NCI-H774 (cell line): ENCODE measurements at regions not wholly inside any gene's neighbourhood (a gene's known extent, or its start where the extent isn't known, plus 50 kb on each side); places are given as distances from the start of the nearest gene placed in this dataset.

Experiments used
- DNase-seq: peaks from one replicate; lab custom pipeline; 2025; lab: John Stamatoyannopoulos, UW

DNA sequence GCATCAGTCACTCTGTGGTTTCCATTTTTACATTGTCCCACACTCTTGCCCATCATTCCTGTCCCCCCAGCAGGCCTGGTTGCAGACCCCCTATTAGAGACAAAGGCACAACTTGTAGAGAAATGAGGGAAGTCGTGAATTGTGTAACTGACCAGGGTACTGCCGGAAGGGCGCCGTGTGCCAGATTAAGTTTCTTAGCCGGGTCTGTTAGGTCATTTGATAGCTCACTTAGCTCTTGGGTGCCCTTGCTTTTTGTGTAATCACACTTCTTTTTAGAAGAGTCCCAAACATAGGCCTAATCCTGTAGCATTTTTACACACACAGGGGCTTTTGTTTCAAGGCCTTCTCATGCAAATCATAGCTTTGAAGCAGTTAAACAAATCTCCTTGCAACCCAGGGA is 87.2 kb downstream of the CTAGE1 start:
- DNase-seq, result no peak

DNA sequence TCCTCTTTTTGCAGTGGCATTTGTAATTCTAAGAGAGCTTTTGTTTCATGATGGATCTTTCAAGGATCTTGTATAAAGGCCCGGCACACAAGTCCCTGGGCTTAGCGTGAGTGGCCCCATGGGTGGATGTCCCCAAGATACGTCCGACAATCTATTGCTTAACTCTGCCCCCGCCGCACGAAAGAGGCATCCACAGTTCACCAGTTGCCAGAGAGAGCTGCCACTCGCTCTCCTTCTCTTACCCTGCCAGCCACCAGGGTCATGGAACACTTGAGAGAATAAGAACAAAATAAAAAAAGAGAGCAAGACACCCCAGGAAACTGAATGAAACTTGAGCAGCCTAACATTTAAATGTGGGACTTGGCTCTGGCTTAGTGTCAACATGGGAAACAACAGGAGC is 92.3 kb downstream of the CTAGE1 start:
- DNase-seq, result no peak

DNA sequence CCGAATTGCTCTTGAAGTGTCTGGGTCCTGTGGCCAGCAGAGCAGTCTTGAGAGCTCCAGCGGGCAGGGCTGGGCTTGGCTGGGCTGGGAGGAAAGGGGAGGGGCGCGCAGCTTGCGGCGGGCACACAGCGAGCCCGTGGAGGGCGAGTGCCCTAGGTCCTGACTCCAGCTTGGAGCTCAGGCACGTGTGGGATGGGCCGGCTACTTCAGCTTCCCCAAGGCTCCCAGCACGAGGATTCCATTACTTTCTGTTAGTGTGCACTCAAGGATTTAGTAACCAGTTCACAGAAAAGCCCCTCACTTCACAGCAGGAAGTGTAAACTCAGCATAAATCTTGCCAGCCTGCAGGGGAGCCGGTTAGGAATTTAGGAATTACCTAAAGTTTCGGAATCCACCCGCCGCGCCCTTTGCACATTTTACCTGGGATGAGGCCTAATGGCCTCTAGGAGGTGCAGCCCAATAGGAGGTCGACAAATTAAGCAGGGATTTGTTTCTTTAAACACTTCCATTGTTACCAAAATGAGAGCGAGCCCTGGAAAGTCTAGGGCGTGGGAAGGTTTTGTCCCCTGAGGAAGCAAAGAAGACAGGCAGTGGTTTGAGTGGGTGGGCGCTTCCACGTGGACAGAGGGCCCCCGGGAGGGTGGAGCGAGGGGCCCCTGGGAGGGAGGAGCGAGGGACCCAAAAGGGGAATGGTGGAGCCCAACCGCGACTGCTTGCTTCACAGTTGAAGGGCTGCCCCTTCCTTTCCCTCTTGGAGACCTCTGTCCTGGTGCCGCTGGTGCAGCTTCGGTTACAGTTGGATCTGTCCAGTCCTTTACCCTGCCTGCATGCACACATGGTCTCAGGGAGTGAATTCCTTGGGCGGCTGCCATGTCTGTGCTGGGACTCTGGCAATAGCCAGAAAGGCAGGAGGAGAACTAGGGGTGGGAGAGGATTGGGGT is 93.3 kb downstream of the CTAGE1 start:
- no peak for DNase-seq

DNA sequence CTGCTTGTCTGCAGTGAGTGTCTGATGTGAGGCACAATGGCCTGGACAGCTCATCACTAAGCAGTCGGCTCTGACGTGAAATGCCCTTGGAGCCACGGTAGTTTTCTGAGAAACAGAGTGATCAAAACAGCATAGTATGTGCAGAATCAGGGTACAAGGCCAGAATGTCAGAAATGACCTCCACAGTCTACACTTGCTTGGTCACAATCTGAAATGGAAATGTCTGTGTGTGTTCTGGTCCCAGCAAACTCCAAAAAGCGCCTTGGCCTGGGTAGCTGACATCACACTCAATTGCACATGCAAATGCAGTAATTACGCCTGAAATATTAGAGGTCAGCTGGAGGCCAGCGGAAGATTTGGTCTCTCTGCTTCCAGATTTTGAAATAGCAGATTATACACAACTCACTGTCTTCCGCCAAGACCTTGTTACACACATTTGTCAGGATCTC is 95.4 kb downstream of the CTAGE1 start:
- DNase-seq, result no peak

DNA sequence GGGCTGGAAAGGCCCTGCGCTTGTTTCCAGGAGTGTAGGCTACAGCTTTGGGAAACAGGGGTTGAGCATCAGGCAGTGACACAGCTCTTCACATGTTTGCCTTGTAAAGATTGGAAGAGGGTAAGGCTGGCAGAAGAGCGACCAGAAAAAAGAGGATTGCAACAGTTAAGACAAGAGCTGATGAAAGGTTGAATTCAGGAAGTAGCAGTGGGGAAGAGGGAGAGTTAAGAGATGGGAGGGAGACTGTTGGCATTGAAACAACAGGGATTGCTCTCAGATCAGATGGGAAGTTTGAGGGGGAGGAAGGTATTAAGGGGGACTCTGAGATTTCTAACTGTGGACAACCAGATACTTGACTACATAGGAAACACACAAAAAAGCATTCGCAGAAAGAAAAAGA is 96.9 kb downstream of the CTAGE1 start:
- no peak for DNase-seq

DNA sequence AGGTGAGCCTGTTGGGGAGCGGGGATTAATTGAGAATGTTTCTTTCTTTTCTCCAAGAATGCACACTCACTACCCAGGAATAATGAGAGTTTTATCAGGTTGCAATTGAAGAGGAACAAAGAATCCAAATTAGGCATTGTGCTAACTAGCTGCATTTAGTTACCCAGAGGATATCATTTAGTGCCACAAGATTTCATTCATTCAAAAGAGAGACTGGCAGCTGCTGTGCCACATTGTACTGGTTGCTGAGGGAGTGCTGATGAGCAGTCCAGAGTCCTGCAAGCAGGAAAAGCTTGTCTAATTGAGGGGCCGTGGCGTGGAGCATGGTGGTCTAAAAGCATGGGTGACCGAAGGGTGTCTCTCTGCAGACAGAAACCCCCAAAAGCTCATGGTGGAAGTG is 97.6 kb downstream of the CTAGE1 start:
- DNase-seq, result no peak

DNA sequence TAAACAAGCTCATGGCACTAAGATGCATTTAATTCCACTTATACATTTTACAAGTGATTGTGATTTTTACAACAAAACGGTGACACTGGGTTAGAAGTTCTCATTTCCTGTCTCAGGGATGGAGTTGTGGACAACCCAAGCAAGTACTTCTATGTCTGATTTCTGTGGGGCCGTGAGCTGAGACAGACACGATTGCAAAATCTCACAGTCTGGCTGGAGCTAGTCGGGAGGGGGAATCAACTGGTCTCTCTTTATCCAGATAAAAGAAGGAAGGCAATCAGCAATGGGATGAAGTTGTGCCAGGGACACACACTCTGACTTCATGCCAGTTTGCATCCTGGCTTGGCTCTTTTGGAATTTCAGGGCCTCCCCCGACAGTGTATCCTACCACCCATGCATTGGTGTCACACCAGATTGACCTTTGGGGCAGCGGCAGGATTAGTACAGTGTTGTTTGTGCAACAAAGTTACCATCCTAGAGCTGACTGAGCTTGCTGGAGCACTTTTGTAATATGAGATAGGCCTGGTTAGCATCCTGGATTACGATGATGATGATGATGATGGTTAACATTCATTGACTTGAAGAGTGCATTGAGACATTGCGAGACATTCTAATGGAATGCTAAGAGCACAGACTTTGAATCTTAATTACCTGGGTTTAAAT is 98.8 kb downstream of the CTAGE1 start:
- DNase-seq, result no peak

DNA sequence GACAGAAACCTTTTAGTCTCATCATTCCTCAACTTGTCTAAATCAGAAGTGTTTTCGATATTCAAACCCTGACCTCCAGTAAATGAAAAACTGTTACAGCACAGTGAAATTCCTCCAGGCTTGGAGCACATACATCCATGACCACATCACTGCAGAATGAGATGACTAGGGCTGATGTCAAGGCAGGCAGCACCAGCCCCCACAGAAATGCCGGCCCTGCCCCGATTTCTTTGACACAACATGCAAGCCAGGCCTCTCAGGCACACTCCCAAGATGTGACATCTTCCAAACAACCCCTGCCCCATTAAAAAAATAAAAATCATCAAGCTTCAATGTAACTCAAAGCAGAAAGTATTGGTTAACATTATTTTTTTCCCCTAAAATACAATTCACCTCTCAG is 103.3 kb downstream of the CTAGE1 start:
- DNase-seq, result no peak

DNA sequence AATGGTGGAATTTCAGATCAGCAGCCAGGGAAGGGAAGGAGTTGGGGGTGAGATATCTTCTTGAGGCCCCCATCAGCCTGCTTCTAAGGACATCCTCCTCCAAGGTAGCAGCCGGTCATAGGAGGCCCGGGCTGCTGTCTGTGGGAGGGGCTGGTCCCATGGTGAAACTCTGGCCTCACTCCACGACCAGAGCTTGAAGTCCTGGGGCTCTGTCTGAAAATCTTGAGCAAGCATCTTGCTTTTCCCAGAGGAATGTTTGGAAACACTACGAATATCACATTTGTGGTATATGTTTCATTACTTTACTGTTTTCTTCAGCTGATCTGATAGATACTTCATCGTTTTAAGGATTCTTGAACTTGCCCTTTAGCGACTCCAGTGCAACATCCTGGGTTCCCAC is 103.7 kb downstream of the CTAGE1 start:
- DNase-seq, result no peak

DNA sequence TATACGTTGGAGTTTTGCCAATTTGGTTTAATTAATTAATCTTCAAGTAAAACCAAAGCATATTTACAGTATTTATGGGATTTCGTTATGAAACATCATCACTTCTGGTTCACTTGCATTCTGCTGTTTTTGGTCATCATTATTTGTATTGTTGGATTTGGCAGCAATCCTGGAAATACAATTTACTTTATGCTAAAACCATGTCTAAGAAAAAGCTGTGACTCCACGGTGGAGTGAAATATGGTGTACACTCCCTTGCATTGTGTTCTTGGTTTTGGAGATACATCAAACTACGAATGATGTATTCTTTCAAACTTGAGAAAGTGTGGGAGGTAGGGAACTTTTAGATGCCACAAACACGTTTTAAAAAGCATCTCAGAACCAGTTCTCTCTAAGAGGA is 106.4 kb downstream of the CTAGE1 start:
- no peak for DNase-seq

DNA sequence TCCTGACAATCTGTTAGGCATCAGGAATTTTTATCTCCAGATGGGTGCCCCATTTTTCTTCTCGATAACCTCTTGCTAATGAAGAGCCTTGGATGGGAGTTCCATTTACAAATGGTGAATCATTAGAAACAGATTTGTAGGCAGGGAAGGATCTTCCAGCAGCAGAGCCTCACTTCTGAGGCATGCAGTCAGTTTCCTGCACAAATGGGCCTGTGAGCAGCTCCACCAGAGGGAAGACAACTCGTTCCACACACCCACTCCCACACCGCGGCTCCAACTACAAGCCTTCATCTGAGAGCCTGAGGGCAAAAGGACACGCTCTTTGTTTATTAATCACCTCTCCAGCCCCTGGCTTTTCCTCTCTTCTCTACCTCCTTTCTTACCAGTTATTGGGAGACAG is 108.5 kb downstream of the CTAGE1 start:
- DNase-seq, result no peak

DNA sequence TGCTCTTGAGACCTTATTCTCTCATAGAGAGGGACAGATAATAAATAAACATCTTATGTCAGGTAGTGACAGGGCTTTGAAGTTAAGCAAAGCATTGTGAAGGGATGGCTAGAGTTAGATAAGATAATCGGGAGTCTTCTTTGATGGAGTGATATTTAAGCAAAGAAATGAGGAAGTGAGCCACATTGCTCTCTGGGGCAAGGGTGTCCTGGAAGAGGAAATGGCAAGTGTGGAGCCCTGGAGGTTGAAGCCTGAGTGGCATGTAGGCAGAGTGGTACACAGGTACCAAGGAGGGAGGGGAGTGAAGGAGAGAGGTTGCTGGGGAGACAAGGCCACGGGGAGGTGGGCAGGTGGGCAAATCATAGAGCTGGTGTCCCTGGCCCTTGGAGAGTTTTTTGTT is 110.2 kb downstream of the CTAGE1 start:
- DNase-seq, result no peak

DNA sequence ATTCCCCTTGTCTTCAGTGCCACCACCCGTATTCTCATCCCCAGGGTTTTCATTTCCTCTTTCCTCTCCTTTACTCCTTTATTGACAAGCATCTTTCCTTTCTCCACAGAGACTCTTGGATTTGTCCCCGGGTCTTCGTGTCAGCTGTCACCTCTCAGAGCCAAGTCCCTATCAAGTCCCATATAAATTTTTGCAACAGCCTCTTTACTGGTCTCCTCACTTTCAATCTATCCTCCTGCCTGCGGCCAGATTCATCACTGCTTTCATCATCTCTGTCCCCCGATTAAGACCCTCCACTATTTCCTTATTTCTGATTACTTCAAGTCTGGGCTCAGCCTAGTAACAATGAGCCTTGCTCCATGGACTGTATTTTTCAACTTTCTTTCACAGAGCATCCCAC is 113.8 kb downstream of the CTAGE1 start:
- no peak for DNase-seq

DNA sequence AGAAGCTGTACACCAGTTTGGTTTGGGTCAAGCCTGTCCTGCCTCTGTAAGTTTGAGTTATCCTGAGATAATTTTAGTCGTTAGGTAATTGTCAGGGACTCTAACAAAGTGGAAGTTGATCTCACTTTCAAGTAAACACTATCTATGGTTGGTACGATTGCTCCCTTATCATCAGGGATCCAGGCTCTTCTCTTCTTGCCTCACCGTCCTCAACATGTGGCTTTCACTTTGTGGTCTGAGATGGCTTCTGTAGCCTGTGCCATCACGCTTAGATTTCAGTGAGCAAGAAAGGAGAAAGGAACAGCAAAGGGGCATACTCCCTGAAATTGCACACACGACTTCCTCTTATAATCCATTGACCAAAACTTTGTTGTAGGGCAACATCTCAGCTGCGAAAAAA is 115.6 kb downstream of the CTAGE1 start:
- no peak for DNase-seq

DNA sequence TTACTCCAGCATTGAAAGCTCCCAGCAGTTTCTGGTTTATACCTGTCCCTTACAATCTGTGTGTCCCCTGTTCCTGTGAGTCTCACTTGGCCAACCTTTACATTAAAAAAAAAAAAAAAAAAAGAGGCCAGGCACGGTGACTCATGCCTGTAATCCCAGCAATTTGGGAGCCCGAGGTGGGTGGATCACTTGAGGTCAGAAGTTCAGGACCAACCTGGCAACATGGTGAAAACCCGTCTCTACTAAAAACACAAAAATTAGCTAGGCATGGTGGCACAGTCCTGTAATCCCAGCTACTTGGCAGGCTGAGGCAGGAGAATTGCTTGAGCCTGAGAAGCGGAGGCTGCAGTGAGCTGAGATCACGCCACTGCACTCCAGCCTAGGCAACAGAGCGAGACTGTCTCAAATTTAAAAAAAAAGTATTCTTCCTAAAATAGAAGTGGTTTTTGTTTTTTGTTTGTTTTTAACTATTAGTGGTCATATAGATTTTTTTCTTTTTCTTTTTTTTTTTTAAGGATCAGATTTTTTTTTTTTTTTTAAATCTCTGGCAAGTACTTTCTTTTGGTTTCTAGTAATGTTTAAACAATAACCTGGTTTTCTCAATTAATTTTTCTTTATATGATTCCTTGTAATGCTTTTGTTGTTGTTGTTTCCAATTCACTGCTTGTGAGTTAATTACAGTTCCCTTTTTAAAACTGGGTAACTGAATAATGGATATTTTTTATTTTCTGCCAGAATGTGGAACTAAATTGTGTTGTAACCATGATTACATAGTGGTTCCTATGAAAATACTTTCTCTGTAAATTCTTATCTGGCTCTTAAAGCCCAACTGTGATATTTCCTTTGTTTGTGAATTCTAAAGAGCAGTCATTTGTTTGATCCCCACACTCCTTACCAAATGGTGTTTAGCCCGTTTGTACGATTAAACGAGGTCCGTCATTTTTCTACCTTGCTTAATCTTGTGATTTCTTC is 116.8 kb downstream of the CTAGE1 start:
- no peak for DNase-seq

DNA sequence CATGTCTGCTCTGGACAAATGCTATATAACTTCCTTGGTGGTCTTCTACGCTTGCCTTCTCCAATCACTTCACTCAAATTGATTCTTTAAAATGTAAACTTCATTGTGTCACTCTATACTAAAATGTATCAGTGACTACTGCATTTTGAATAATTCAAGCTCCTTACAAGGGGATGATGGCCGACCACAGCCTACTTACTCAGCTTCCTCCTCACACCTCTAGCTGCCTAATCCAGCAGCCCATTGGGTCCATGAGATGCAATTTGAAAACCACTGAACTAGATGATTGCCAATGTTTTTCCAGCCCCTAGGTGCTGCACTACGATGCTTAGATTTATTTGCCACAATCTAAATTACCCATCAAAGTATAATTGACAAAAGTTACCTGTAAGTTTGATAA is 120.7 kb downstream of the CTAGE1 start:
- no peak for DNase-seq

DNA sequence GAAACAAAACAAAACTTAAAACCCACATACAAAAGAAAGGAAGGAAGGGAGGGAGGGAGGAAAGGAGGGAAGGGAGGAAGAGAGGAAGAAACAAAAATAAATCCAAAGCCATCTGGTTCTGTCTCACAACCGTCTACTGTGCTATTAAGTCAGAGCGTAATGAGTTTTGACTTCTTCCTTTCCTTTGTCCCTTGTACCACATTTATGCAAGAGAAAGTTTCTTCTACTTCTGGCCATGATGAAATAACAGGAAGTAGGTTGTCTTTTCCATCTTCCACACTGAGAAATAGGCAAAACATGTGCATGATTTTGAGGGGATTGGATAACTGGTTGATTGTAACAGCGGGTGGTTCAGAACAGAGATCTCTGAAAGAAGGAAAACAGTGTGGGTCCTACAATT is 121.4 kb downstream of the CTAGE1 start:
- no peak for DNase-seq

DNA sequence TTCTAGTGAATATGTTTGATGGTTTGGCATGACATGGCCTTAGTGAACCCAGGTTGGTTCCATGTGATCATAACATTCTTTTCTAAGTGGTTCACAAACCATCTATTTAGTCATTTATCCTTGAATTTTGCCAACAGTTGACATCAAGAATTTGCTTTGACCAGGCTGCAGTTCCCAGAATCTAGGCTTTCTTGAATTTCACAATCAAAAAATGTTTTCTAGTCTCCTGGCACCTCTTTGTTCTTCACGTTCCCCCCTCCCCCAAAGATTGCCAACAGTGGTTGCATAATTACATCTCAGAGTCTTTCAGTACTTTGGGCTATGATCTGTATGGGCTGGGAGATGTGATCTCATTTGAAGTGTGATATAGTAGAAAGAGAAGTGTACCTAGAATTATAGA is 124.0 kb downstream of the GATA6 start:
- DNase-seq, result no peak

DNA sequence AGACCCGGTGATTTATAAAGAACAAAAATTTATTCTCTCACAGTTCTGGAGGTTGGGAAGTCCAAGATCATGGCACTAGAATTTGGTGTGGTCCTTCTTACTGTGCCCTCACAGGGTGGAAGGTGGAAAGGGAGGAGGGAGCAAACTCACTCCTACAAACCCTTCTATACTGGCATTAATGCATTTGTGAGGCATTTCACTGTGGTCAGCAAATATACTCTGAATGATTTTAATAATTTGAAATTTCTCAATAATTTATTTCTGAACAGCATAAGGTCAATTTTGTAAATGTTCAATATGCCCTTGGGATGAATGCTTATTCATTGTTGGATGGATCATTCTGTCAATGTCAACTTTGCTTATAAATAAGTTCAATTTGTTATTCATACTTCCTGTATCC is 120.6 kb downstream of the GATA6 start:
- DNase-seq, result no peak

DNA sequence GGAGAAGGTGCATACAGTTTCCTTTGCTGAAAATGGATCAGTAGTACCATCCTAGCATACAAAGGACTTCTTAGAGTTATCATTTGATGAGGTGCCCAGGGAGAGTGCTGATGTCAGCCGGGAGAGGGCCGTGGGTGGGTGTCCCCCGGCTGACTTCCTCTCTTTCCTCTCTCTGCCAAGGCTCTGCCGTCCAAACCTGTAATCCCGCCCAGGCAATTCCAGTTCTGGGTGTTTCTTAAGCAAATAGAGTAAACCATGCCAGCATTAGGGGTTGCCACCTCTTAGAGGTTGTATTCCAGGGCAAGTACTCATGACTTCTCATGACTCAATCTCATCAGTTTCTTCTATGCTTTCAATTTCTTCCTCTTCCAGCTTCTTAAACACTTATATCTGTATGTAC is 117.2 kb downstream of the GATA6 start:
- no peak for DNase-seq

DNA sequence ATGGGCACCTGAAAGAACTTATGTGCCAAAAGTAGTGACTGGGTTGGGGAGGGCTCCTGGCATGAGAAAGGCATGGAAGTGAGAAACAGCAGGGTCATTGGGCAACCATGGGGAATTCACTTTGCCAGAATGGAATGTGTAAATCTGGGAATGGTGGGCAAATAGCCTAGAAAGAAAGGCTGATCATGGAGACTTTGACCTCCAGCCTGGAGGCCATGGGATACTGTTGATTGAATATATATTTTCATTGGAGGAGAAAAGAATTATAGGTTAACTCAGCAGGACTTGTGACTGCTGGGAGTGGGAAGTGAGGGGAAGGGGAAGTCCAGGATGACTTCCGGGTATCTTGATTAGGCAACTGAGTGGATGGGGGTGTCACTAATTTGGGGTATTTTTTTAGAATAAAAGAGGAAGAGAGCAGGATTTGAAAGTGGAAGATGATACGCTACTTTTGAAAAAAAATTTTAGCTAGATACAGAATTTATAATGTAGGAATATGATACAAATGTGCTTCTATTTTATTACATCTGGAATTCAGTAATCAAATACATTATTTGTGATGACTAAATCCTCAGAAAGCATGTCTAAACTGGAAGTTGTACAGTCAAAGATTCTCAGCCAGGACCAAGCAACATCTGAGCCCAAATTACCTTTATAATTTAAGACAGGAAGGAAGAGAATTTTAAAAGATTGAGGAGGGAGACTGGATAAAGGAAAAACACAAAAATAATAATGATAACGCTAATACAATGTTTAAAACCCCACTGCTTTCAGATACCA is 116.2 kb downstream of the GATA6 start:
- no peak for DNase-seq
